HepG2 (cell line): ENCODE measurements at regions not wholly inside any gene's neighbourhood (a gene's known extent, or its start where the extent isn't known, plus 50 kb on each side); places are given as distances from the start of the nearest gene placed in this dataset.

Experiments
- ATAC-seq: fragments of 200-7000 bp; cut with Tn5 transposase; 3 replicates; pipeline ENCODE4 v1.9.1; 2020; ENCODE audit warnings: mild to moderate bottlenecking, moderate library complexity
- BruUV-seq: library from RNA; stranded (reverse); fragments of 400-500 nt; replicated peaks from 2 replicates; lab custom pipeline; 2021; lab: Mats Ljungman, UMichigan
- CTCF ChIA-PET: fragments of 300-600 bp; formaldehyde crosslinking; extraction: SDS; loops from one replicate; lab custom pipeline; 2021; ENCODE audit warnings: low total read pairs, inconsistent platforms, low intra/inter-chr PET ratio; lab: Yijun Ruan, JAX
- POLR2A ChIA-PET: fragments of 350-600 bp; sonication (Branson Sonifier 250); formaldehyde crosslinking; loops from one replicate; lab custom pipeline; 2020; ENCODE audit warnings: antibody characterized with exemption, inconsistent platforms; lab: Yijun Ruan, JAX
- DNase-seq: peaks from one replicate; pipeline ENCODE4 v3.0.0-alpha.2; 2015; ENCODE audit warnings: low spot score
- FAIRE-seq: peaks from 3 replicates; lab custom pipeline; 2011; peaks lifted over from hg19 to GRCh38; lab: Jason Lieb, UNC
- H2AFZ ChIP-seq: one replicate; pipeline ENCODE4 v1.6.1; 2011; ENCODE audit warnings: low read length, inconsistent platforms
- H3K27ac ChIP-seq: fragments of 300-600 bp; 3 replicates; pipeline ENCODE4 v1.8.0; 2011; ENCODE audit warnings: mixed run types, mild to moderate bottlenecking, mixed read lengths, low read length, inconsistent platforms; ENCODE audit not compliant: insufficient read depth; ENCODE audit errors: extremely low read length
- H3K27me3 ChIP-seq, 2 experiments: fragments of 200-600 bp in 1 of 2; 2 replicates in 1 of 2; 3 replicates in 1 of 2; pipeline versions ENCODE4 v1.6.0 to v1.8.0; 2011; ENCODE audit warnings: low read length in 2 of 2, mild to moderate bottlenecking in 2 of 2, moderate library complexity in 2 of 2, inconsistent platforms in 1 of 2; ENCODE audit not compliant: insufficient read depth in 2 of 2, control insufficient read depth in 1 of 2
- H3K36me3 ChIP-seq, 2 experiments: fragments of 200-600 bp in 1 of 2; replicated peaks in 1 of 2; 2 replicates in 1 of 2; 3 replicates in 1 of 2; pipeline versions ENCODE4 v1.5.1 to v1.8.0; 2011; ENCODE audit warnings: low read length in 2 of 2, inconsistent platforms in 1 of 2; ENCODE audit not compliant: insufficient read depth in 2 of 2, control insufficient read depth in 1 of 2
- H3K4me1 ChIP-seq: 2 replicates; pipeline ENCODE4 v1.5.1; 2012; ENCODE audit warnings: low read length, inconsistent platforms; ENCODE audit not compliant: insufficient read depth
- H3K4me2 ChIP-seq: 2 replicates; pipeline ENCODE4 v1.6.0; 2011; ENCODE audit warnings: low read depth, low read length, inconsistent platforms
- H3K4me3 ChIP-seq, 3 experiments: fragments of 200-600 bp in 1 of 3; sonication (generic), shearing (Covaris generic) in 1 of 3; replicated peaks in 1 of 3; 2 replicates each; pipeline ENCODE4 v1.5.1; 2011 to 2016; ENCODE audit warnings: low read length in 3 of 3, inconsistent platforms in 2 of 3, low read depth in 2 of 3, mild to moderate bottlenecking in 2 of 3, control low read depth in 1 of 3, mixed read lengths in 1 of 3; ENCODE audit not compliant: insufficient read depth in 1 of 3
- H3K79me2 ChIP-seq: one replicate; pipeline ENCODE4 v1.6.1; 2011; ENCODE audit warnings: low read length, inconsistent platforms; ENCODE audit not compliant: insufficient read depth
- H3K9ac ChIP-seq: 2 replicates; pipeline ENCODE4 v1.6.0; 2011; ENCODE audit warnings: mild to moderate bottlenecking, low read depth, low read length, inconsistent platforms; ENCODE audit not compliant: insufficient read depth
- H3K9me3 ChIP-seq: 2 replicates; pipeline ENCODE4 v1.5.1; 2012; ENCODE audit warnings: mild to moderate bottlenecking, low read length
- H4K20me1 ChIP-seq: 2 replicates; pipeline ENCODE4 v1.6.0; 2011; ENCODE audit warnings: inconsistent platforms, mild to moderate bottlenecking, low read length, moderate library complexity; ENCODE audit not compliant: insufficient read depth
- CBX1 ChIP-seq: IDR thresholded peaks from one replicate; pipeline ENCODE4 v1.6.1; 2016; ENCODE audit warnings: antibody characterized with exemption, low read depth
- ETV6 ChIP-seq: sonication (generic); formaldehyde crosslinking; conservative IDR thresholded peaks from 2 replicates; pipeline ENCODE4 v1.4.0; 2020; ENCODE audit warnings: missing genetic modification reagents
- KLF6 ChIP-seq: IDR thresholded peaks from 2 replicates; pipeline ENCODE4 v1.8.0; 2016; ENCODE audit warnings: missing biosample characterization, missing genetic modification reagents
- MED13 ChIP-seq: sonication (generic); formaldehyde crosslinking; IDR thresholded peaks from 2 replicates; pipeline ENCODE4 v1.5.0; 2020; ENCODE audit warnings: missing genetic modification reagents
- MIER3 ChIP-seq: IDR thresholded peaks from 2 replicates; pipeline ENCODE4 v1.6.1; 2016; ENCODE audit warnings: missing compliant biosample characterization, borderline replicate concordance
- PHB2 ChIP-seq: fragments of 450-650 bp; IDR thresholded peaks from 2 replicates; pipeline ENCODE4 v1.6.1; 2018; ENCODE audit not compliant: partially characterized antibody
- RAD51 ChIP-seq: fragments of 450-650 bp; IDR thresholded peaks from 2 replicates; pipeline ENCODE4 v1.6.1; 2016; ENCODE audit warnings: borderline replicate concordance
- SALL2 ChIP-seq: sonication (generic); formaldehyde crosslinking; IDR thresholded peaks from 2 replicates; pipeline ENCODE4 v1.8.1; 2023; ENCODE audit warnings: mild to moderate bottlenecking, missing genetic modification reagents, inconsistent platforms
- SOX5 ChIP-seq: IDR thresholded peaks from 2 replicates; pipeline ENCODE4 v1.6.1; 2016; ENCODE audit warnings: borderline replicate concordance
- ZKSCAN1 ChIP-seq: fragments of 150-350 bp; IDR thresholded peaks from 2 replicates; pipeline ENCODE4 v1.6.1; 2014; ENCODE audit warnings: low read length
- ZNF510 ChIP-seq: sonication (generic); formaldehyde crosslinking; IDR thresholded peaks from 2 replicates; pipeline ENCODE4 v1.4.0; 2020; ENCODE audit warnings: low read depth, mild to moderate bottlenecking, missing genetic modification reagents
- ZNF7 ChIP-seq: IDR thresholded peaks from 2 replicates; pipeline ENCODE4 v1.6.1; 2016; ENCODE audit warnings: missing biosample characterization, missing genetic modification reagents
- ZNF780A ChIP-seq: sonication (generic); formaldehyde crosslinking; IDR thresholded peaks from 2 replicates; pipeline ENCODE4 v1.8.0; 2022; ENCODE audit warnings: mild to moderate bottlenecking, missing genetic modification reagents, moderate library complexity
- ZNF839 ChIP-seq: sonication (generic); formaldehyde crosslinking; IDR thresholded peaks from 2 replicates; pipeline ENCODE4 v1.4.0; 2020; ENCODE audit warnings: missing genetic modification reagents, mild to moderate bottlenecking, borderline replicate concordance
- WGBS: methylation state at CpG from one replicate; pipeline ENCODE4 v1.1.6; 2017; ENCODE audit warnings: low lambda C conversion rate; 5-methylcytosine and 5-hydroxymethylcytosine counted together
- in situ Hi-C: cut with HindIII; loops from 2 replicates; pipeline ENCODE4 v1.10.0; 2017; ENCODE audit warnings: low pct_unique_long_range_greater_than_20kb; ENCODE audit not compliant: extremely low pct_ligation_motif_present
- intact Hi-C: fragments of 100-400 bp; cut with micrococcal nuclease; formaldehyde crosslinking; loops from one replicate; pipeline ENCODE4 v1.10.0; 2022; ENCODE audit not compliant: unreplicated experiment
- TF ChIP-seq, protein P1 (sequence below): sonication (generic); formaldehyde crosslinking; IDR thresholded peaks from 2 replicates; pipeline ENCODE4 v1.5.0; 2020; ENCODE audit warnings: missing genetic modification reagents, mild to moderate bottlenecking, borderline replicate concordance
- TF ChIP-seq, protein P2 (sequence below): IDR thresholded peaks from 2 replicates; pipeline ENCODE4 v1.6.1; 2016; ENCODE audit warnings: low read depth, missing genetic modification reagents, missing compliant biosample characterization
- TF ChIP-seq, protein P3 (sequence below): sonication (generic); formaldehyde crosslinking; IDR thresholded peaks from 2 replicates; pipeline ENCODE4 v1.4.0; 2020; ENCODE audit warnings: missing genetic modification reagents, borderline replicate concordance

DNA sequence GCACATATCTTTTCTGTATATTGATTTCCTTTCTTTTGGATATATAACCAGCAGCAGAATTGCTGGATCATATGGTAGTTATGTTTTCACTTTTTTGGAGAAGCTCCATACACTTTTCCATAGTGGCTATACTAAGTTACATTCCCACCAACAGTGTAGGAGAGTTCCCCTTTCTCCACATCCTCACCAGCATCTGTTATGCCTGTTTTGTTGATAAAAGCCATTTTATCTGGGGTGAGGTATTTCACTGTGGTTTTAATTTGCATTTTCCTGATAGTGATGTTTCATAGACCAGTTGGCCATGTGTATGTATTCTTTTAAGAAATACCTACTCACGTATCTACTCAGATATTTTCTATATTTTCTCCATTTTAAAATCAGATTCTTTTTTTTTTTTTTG is 419.3 kb upstream of the FAT3 start:
- Histone ChIP-seq H3K9me3 (peaks cover 5% of the 10 kb centered on the region; the same call in 1 of the 2 replicates), H3K4me1 (no peaks in the 10 kb centered on the region), H3K79me2 (no peaks in the 10 kb centered on the region), H3K9ac (no peak overlapping the region), H3K4me2 (no peak overlapping the region), H3K4me3 (no peak overlapping the region), H4K20me1 (no peaks in the 10 kb centered on the region), H2AFZ (no peak overlapping the region), H3K36me3 (no peaks in the 10 kb centered on the region), H3K27me3 (no peaks in the 10 kb centered on the region), H3K27ac (no peak overlapping the region)
- WGBS = 3% methylated on average over 1 of the region's 1 CpG
- ChIA-PET CTCF (no interaction called here), POLR2A (no interaction called here)
- no peak for FAIRE-seq
- DNase-seq = no peak
- in situ Hi-C loops = no loop called here
- no peak for ATAC-seq
- no TSS peak for BruUV-seq
- intact Hi-C loops = no loop called here
- no peak for TF ChIP-seq RAD51
- no peak for TF ChIP-seq MIER3 (CRISPR knock-in tag)
- no peak for TF ChIP-seq MED13 (CRISPR knock-in tag)
- no peak for TF ChIP-seq SALL2 (CRISPR knock-in tag)
- no peak for TF ChIP-seq ZNF7
- TF ChIP-seq ZKSCAN1 = no peak
- TF ChIP-seq SOX5 (CRISPR knock-in tag) = no peak
- TF ChIP-seq, protein P1, sequence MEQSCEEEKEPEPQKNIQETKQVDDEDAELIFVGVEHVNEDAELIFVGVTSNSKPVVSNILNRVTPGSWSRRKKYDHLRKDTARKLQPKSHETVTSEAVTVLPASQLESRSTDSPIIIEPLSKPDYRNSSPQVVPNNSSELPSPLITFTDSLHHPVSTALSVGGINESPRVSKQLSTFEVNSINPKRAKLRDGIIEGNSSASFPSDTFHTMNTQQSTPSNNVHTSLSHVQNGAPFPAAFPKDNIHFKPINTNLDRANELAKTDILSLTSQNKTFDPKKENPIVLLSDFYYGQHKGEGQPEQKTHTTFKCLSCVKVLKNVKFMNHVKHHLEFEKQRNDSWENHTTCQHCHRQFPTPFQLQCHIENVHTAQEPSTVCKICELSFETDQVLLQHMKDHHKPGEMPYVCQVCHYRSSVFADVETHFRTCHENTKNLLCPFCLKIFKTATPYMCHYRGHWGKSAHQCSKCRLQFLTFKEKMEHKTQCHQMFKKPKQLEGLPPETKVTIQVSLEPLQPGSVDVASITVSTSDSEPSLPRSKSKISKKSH (CRISPR knock-in tag) = no peak
- TF ChIP-seq, protein P2, sequence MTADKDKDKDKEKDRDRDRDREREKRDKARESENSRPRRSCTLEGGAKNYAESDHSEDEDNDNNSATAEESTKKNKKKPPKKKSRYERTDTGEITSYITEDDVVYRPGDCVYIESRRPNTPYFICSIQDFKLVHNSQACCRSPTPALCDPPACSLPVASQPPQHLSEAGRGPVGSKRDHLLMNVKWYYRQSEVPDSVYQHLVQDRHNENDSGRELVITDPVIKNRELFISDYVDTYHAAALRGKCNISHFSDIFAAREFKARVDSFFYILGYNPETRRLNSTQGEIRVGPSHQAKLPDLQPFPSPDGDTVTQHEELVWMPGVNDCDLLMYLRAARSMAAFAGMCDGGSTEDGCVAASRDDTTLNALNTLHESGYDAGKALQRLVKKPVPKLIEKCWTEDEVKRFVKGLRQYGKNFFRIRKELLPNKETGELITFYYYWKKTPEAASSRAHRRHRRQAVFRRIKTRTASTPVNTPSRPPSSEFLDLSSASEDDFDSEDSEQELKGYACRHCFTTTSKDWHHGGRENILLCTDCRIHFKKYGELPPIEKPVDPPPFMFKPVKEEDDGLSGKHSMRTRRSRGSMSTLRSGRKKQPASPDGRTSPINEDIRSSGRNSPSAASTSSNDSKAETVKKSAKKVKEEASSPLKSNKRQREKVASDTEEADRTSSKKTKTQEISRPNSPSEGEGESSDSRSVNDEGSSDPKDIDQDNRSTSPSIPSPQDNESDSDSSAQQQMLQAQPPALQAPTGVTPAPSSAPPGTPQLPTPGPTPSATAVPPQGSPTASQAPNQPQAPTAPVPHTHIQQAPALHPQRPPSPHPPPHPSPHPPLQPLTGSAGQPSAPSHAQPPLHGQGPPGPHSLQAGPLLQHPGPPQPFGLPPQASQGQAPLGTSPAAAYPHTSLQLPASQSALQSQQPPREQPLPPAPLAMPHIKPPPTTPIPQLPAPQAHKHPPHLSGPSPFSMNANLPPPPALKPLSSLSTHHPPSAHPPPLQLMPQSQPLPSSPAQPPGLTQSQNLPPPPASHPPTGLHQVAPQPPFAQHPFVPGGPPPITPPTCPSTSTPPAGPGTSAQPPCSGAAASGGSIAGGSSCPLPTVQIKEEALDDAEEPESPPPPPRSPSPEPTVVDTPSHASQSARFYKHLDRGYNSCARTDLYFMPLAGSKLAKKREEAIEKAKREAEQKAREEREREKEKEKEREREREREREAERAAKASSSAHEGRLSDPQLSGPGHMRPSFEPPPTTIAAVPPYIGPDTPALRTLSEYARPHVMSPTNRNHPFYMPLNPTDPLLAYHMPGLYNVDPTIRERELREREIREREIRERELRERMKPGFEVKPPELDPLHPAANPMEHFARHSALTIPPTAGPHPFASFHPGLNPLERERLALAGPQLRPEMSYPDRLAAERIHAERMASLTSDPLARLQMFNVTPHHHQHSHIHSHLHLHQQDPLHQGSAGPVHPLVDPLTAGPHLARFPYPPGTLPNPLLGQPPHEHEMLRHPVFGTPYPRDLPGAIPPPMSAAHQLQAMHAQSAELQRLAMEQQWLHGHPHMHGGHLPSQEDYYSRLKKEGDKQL = no peak
- TF ChIP-seq, protein P3, sequence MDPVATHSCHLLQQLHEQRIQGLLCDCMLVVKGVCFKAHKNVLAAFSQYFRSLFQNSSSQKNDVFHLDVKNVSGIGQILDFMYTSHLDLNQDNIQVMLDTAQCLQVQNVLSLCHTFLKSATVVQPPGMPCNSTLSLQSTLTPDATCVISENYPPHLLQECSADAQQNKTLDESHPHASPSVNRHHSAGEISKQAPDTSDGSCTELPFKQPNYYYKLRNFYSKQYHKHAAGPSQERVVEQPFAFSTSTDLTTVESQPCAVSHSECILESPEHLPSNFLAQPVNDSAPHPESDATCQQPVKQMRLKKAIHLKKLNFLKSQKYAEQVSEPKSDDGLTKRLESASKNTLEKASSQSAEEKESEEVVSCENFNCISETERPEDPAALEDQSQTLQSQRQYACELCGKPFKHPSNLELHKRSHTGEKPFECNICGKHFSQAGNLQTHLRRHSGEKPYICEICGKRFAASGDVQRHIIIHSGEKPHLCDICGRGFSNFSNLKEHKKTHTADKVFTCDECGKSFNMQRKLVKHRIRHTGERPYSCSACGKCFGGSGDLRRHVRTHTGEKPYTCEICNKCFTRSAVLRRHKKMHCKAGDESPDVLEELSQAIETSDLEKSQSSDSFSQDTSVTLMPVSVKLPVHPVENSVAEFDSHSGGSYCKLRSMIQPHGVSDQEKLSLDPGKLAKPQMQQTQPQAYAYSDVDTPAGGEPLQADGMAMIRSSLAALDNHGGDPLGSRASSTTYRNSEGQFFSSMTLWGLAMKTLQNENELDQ = no peak
- TF ChIP-seq ZNF510 (CRISPR knock-in tag) = no peak
- TF ChIP-seq KLF6 = no peak
- no peak for TF ChIP-seq CBX1
- TF ChIP-seq PHB2 = no peak
- TF ChIP-seq ZNF839 (CRISPR knock-in tag) = no peak
- no peak for TF ChIP-seq ETV6 (CRISPR knock-in tag)
- no peak for TF ChIP-seq ZNF780A (CRISPR knock-in tag)
- TF ChIP-seq, all 625 proteins: peak for 0
